ENCODE measurements at regions not wholly inside any gene's neighbourhood (a gene's known extent, or its start where the extent isn't known, plus 50 kb on each side); places are given as distances from the start of the nearest gene placed in this dataset.
A peak's percentile ranks its signal among the peaks of the same experiment; 100 is the strongest.

DNA sequence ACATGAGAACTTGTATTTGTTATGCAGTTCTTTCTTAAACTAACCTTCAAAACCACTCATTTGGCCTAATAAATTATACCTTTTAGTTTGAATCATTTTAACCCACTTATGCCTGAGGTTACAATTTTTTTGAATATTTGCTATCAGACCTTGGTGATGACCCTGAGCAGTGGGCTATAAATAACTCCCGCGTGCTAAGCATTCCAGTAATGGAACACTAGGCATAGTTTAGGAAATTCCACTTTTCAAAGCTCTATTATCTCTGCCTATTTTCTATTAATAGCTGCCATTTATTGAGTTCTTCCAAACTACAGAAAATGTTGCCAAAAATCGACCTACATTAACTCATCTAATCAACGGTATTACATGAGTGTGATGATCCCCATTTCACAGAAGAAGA is 993.4 kb upstream of the FAT3 start:
- H3K36me3 Mint-ChIP-seq (ENCODE audit: low read depth): no peaks in the 10 kb centered on the region
- DNase-seq (ENCODE audit: low spot score): no peak
- no peaks in the 10 kb centered on the region for H3K27me3 Mint-ChIP-seq (ENCODE audit: low read depth)
- peak overlapping the region; percentile 64 for H3K27ac Mint-ChIP-seq (ENCODE audit: unreplicated experiment)
- H3K9me3 Mint-ChIP-seq (ENCODE audit: low read depth): no peaks in the 10 kb centered on the region
- H3K4me3 Mint-ChIP-seq (ENCODE audit: unreplicated experiment): no peak overlapping the region
- TF ChIP-seq, protein P1, sequence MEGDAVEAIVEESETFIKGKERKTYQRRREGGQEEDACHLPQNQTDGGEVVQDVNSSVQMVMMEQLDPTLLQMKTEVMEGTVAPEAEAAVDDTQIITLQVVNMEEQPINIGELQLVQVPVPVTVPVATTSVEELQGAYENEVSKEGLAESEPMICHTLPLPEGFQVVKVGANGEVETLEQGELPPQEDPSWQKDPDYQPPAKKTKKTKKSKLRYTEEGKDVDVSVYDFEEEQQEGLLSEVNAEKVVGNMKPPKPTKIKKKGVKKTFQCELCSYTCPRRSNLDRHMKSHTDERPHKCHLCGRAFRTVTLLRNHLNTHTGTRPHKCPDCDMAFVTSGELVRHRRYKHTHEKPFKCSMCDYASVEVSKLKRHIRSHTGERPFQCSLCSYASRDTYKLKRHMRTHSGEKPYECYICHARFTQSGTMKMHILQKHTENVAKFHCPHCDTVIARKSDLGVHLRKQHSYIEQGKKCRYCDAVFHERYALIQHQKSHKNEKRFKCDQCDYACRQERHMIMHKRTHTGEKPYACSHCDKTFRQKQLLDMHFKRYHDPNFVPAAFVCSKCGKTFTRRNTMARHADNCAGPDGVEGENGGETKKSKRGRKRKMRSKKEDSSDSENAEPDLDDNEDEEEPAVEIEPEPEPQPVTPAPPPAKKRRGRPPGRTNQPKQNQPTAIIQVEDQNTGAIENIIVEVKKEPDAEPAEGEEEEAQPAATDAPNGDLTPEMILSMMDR (IDR thresholded peaks at IDR 0.05): no peak
- H3K4me1 Mint-ChIP-seq (ENCODE audit: low read depth): peaks cover 23% of the 10 kb centered on the region

DNA sequence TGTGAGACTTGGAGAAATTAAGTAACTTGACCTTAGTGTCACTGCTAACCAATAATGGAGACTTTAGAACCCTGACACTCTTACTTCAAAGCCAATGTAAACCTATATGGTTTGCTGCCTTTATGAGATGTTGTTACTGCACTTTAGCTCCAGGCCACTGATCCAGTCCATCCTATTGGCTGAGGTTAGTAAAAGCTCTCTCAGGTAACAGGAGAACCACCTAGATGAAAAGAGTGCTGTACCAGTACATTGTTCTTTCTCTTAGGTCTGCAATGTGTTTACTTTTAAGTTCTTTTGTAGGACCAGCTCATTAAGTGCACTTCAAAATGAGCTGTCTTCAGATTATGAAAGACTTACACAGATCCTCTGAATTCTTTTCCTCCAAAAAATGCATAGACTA is 994.0 kb upstream of the FAT3 start:
- H3K4me3 Mint-ChIP-seq (ENCODE audit: unreplicated experiment): no peak overlapping the region
- no peak for DNase-seq (ENCODE audit: low spot score)
- H3K27ac Mint-ChIP-seq (ENCODE audit: unreplicated experiment): peak overlapping the region; percentile 39
- peaks cover 1% of the 10 kb centered on the region for H3K36me3 Mint-ChIP-seq (ENCODE audit: low read depth)
- H3K9me3 Mint-ChIP-seq (ENCODE audit: low read depth): peaks cover 1% of the 10 kb centered on the region
- TF ChIP-seq, protein P1 (IDR thresholded peaks at IDR 0.05): no peak
- H3K4me1 Mint-ChIP-seq (ENCODE audit: low read depth): peaks cover 23% of the 10 kb centered on the region
- H3K27me3 Mint-ChIP-seq (ENCODE audit: low read depth): no peaks in the 10 kb centered on the region

GRCh38 chr11:91222830-91223229 is 1000.0 kb upstream of the CHORDC1 start:
- Mint-ChIP-seq H3K9me3 (ENCODE audit: low read depth) (peaks cover 12% of the 10 kb centered on the region), H3K27me3 (ENCODE audit: low read depth) (no peaks in the 10 kb centered on the region), H3K4me1 (ENCODE audit: low read depth) (peaks cover 23% of the 10 kb centered on the region), H3K4me3 (ENCODE audit: unreplicated experiment) (no peak overlapping the region), H3K27ac (ENCODE audit: unreplicated experiment) (no peak overlapping the region), H3K36me3 (ENCODE audit: low read depth) (peaks cover 5% of the 10 kb centered on the region)
- TF ChIP-seq, protein P1 (IDR thresholded peaks at IDR 0.05): no peak
- no peak for DNase-seq (ENCODE audit: low spot score)

GRCh38 chr11:91220476-91221202 is 997.8 kb upstream of the CHORDC1 start:
- no peaks in the 10 kb centered on the region for H3K27me3 Mint-ChIP-seq (ENCODE audit: low read depth)
- H3K4me1 Mint-ChIP-seq (ENCODE audit: low read depth): peaks cover 23% of the 10 kb centered on the region
- TF ChIP-seq, protein P1 (IDR thresholded peaks at IDR 0.05): peak; percentile 37
- DNase-seq (ENCODE audit: low spot score): no peak
- peaks cover 10% of the 10 kb centered on the region for H3K9me3 Mint-ChIP-seq (ENCODE audit: low read depth)
- H3K36me3 Mint-ChIP-seq (ENCODE audit: low read depth): peaks cover 4% of the 10 kb centered on the region
- H3K4me3 Mint-ChIP-seq (ENCODE audit: unreplicated experiment): no peak overlapping the region
- peak overlapping the region; percentile 96 for H3K27ac Mint-ChIP-seq (ENCODE audit: unreplicated experiment)

GRCh38 chr11:91219535-91219934 is 996.7 kb upstream of the CHORDC1 start:
- peaks cover 2% of the 10 kb centered on the region for H3K9me3 Mint-ChIP-seq (ENCODE audit: low read depth)
- H3K36me3 Mint-ChIP-seq (ENCODE audit: low read depth): no peaks in the 10 kb centered on the region
- H3K27me3 Mint-ChIP-seq (ENCODE audit: low read depth): no peaks in the 10 kb centered on the region
- peaks cover 23% of the 10 kb centered on the region for H3K4me1 Mint-ChIP-seq (ENCODE audit: low read depth)
- DNase-seq (ENCODE audit: low spot score): no peak
- TF ChIP-seq, protein P1 (IDR thresholded peaks at IDR 0.05): no peak
- H3K4me3 Mint-ChIP-seq (ENCODE audit: unreplicated experiment): no peak overlapping the region
- H3K27ac Mint-ChIP-seq (ENCODE audit: unreplicated experiment): peak overlapping the region; percentile 96

All from chondrocyte (in vitro differentiated cells).